GM19463 (cell line): ENCODE measurements at regions not wholly inside any gene's neighbourhood (a gene's known extent, or its start where the extent isn't known, plus 50 kb on each side); places are given as distances from the start of the nearest gene placed in this dataset.
"Not testable (repeated sequence)": the region's sequence is repeated elsewhere in the genome, so short reads cannot be mapped to it uniquely, and the experiment has no call there.

Experiments used
- ATAC-seq: cut with Tn5 transposase; IDR thresholded peaks from one replicate; pipeline ENCODE4 v1.9.1; 2021; ENCODE audit warnings: mild to moderate bottlenecking, moderate library complexity; ENCODE audit not compliant: unreplicated experiment

GRCh38 chrX:117843749-117844148 is 272.9 kb downstream of the KLHL13 start:
- no peak for ATAC-seq

- ATAC-seq, result no peak
Observed at GRCh38 chrX:117840645-117841044, 276.0 kb downstream of the KLHL13 start.

- ATAC-seq, result no peak
Observed at GRCh38 chrX:117839544-117839943, 277.1 kb downstream of the KLHL13 start.

GRCh38 chrX:117838581-117839331 is 277.9 kb downstream of the KLHL13 start:
- no peak for ATAC-seq

GRCh38 chrX:117835034-117835433 is 281.6 kb downstream of the KLHL13 start:
- ATAC-seq, result no peak

DNA sequence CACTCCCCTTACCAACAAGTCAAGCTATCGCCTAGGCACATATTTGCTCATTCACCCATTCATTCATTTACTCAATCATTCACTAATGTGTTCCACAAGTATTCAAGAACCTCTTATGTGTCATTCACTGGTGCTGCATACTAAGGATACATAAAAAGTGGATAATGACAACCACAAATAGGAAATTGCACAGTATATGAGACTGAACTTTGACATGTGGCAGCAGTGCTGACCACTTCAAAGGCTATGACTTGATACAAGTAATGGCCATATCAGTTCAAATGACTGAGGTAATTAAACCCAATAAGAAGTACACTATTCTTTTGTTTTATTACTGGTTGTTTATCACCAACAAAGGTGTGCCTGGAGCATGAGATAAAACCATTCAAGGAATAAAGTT is 282.5 kb downstream of the KLHL13 start:
- no peak for ATAC-seq

- not testable (repeated sequence) for ATAC-seq
Observed at GRCh38 chrX:117821472-117821871, 295.1 kb downstream of the KLHL13 start.

DNA sequence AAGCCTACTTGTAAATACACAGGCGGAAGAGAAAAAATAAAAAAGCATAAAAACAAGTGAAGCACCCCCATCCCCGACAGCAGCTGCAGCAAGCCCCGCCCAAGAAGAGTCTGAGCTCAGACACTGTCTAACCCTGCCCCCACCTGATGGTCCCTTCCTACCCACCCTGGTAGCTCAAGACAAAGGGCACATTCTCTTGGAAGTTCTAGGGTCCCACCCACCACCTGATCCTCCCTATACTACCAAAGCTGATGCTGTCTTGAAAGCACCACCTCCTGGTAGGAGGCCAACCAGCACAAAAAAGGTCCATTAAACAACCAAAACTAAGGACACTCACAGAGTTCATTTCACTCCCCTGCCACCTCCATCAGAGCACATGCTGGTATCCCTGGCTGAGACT is 308.2 kb downstream of the KLHL13 start:
- no peak for ATAC-seq

GRCh38 chrX:117803463-117803862 is 313.1 kb downstream of the KLHL13 start:
- no peak for ATAC-seq

DNA sequence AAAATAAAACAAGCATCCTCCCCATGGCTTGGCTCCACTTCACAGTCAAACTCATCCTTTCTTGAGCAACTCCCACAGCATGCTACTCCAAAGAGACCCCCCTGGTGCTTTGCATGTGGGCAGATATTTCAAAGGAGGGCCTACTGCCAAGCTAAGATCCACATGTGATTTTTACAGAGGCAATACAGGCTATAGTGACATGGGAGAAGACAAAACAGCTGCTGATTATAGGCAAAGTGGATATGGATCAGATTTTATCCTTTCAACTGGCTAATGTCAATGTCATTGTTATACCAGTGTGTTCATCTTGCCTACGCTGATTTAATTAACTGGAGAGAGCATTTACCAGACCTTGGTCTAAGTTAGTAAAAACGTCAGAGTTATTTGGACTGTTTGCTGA is 328.3 kb downstream of the KLHL13 start:
- ATAC-seq, result no peak

DNA sequence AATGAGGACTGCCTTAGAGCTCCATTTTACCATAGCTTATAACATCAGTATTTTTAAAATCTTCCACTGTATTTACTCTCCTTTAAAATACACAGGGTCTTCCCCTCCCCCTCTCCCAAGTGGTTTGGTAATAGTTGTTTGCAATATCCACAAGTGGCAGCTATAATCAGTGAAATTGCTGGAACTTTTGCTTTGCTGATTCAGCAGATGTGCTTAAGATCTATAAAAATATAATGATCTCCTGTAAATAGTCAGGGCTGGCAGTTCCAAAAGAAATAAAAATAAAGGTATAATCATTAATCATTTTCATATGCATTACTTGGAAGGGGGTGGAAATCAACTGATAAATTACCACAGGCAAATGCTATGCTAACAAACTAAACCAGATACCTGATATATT is 345.2 kb downstream of the KLHL13 start:
- no peak for ATAC-seq

GRCh38 chrX:117768861-117769604 is 347.6 kb downstream of the KLHL13 start:
- no peak for ATAC-seq

DNA sequence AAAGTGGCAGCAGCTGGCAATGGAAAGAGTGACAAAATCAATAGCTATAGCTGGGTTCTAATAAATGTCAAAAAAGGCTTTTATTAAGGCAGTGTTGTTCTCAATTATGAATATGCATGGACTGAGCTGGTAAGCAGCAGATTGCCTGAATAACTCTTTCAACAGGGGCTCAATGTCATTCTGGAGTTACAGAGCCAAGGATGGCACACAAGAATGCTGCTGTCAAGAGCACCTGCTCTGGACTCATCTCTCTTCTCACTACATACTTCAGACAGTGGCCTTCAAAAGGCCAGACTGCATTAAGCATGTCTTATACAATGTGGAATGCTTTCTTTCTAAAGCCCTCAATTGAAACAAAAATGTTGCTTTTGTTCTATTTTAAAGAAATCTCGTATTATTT is 351.4 kb downstream of the KLHL13 start:
- ATAC-seq, result no peak

- peak; percentile 87 for ATAC-seq
Observed at GRCh38 chrX:117752745-117753144, 363.9 kb downstream of the KLHL13 start.

DNA sequence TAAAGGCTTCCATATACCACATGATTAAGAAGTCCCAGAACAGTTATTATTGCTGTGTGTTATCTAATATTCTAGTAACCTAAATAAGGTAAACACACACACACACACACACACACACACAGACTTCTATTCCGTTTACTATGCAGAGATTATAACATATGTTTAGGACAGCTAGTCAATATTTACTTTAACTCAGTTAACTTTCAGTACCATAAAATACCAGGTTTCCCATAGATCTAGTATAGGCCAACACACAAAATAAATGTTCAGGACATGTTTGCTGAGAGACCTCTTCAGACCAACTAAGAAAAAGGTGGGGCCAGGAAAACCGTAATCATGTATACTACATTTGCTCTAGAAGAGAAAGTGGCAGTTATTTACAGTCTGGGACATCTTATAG is 365.5 kb downstream of the KLHL13 start:
- no peak for ATAC-seq

GRCh38 chrX:117744958-117745357 is 371.7 kb downstream of the KLHL13 start:
- ATAC-seq, result no peak

GRCh38 chrX:117743469-117744251 is 372.9 kb downstream of the KLHL13 start:
- ATAC-seq, result no peak

- ATAC-seq, result peak; percentile 69
Observed at GRCh38 chrX:117713411-117713810, 403.2 kb downstream of the KLHL13 start.

GRCh38 chrX:117711782-117712181 is 404.8 kb downstream of the KLHL13 start:
- no peak for ATAC-seq

GRCh38 chrX:117707948-117708743 is 408.5 kb downstream of the KLHL13 start:
- no peak for ATAC-seq

- no peak for ATAC-seq
Observed at GRCh38 chrX:117701050-117701449, 415.6 kb downstream of the KLHL13 start.
